ENCODE measurements at regions not wholly inside any gene's neighbourhood (a gene's known extent, or its start where the extent isn't known, plus 50 kb on each side); places are given as distances from the start of the nearest gene placed in this dataset.
A peak's percentile ranks its signal among the peaks of the same experiment; 100 is the strongest.
"Not testable (repeated sequence)": the region's sequence is repeated elsewhere in the genome, so short reads cannot be mapped to it uniquely, and the experiment has no call there.

- Histone ChIP-seq H3K9me3 (ENCODE audit: control insufficient read depth in 1 of 2, low read length in 2 of 2) (no peaks in the 10 kb centered on the region), H3K27ac (ENCODE audit: low read length) (no peak overlapping the region), H3K4me1 (ENCODE audit: control insufficient read depth in 1 of 2, insufficient read depth in 2 of 2, low read length in 2 of 2) (no peaks in the 10 kb centered on the region), H3K4me3 (ENCODE audit: low read depth in 1 of 2, low read length in 2 of 2) (no peak overlapping the region), H3K36me3 (ENCODE audit: control insufficient read depth in 1 of 2, insufficient read depth in 2 of 2, low read length in 2 of 2) (no peaks in the 10 kb centered on the region), H3K27me3 (ENCODE audit: low read depth, low read length) (no peaks in the 10 kb centered on the region)
Measured at GRCh38 chr3:150327678-150328653, 80.1 kb upstream of the TSC22D2 start.

GRCh38 chr3:150324788-150325187 lies 83.3 kb upstream of the TSC22D2 start:
- Histone ChIP-seq H3K4me3 (ENCODE audit: low read depth in 1 of 2, low read length in 2 of 2) (no peak overlapping the region), H3K36me3 (ENCODE audit: control insufficient read depth in 1 of 2, insufficient read depth in 2 of 2, low read length in 2 of 2) (no peaks in the 10 kb centered on the region), H3K27me3 (ENCODE audit: low read depth, low read length) (no peaks in the 10 kb centered on the region), H3K9me3 (ENCODE audit: control insufficient read depth in 1 of 2, low read length in 2 of 2) (no peaks in the 10 kb centered on the region), H3K27ac (ENCODE audit: low read length) (no peak overlapping the region), H3K4me1 (ENCODE audit: control insufficient read depth in 1 of 2, insufficient read depth in 2 of 2, low read length in 2 of 2) (no peaks in the 10 kb centered on the region)

- H3K4me1 ChIP-seq (ENCODE audit: control insufficient read depth in 1 of 2, insufficient read depth in 2 of 2, low read length in 2 of 2), result no peaks in the 10 kb centered on the region
Measured at GRCh38 chr3:150324245-150324644, 83.9 kb upstream of the TSC22D2 start.

DNA sequence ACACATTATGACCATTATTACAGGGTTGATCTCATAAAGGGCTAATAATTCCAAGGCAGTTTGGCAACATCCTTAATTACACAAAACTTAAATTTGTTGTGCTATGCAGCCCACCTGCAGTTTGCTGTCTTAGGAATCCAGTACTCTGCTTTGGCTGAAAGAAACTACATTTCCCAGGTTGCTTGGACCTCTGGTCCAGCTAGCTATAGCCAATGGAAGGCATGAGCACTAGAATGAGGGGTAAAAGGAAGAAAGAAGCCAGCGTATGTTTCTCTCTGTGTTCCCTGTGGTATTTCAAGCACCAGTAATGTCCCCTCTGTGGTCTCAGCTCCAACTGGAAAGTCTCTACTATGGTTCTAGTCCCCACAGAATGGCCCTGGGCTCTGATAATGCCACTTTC lies 84.3 kb upstream of the TSC22D2 start:
- no peaks in the 10 kb centered on the region for H3K9me3 ChIP-seq (ENCODE audit: control insufficient read depth in 1 of 2, low read length in 2 of 2)
- no peak overlapping the region for H3K27ac ChIP-seq (ENCODE audit: low read length)
- no peak overlapping the region for H3K4me3 ChIP-seq (ENCODE audit: low read depth in 1 of 2, low read length in 2 of 2)
- no peaks in the 10 kb centered on the region for H3K36me3 ChIP-seq (ENCODE audit: control insufficient read depth in 1 of 2, insufficient read depth in 2 of 2, low read length in 2 of 2)
- no peaks in the 10 kb centered on the region for H3K4me1 ChIP-seq (ENCODE audit: control insufficient read depth in 1 of 2, insufficient read depth in 2 of 2, low read length in 2 of 2)
- no peaks in the 10 kb centered on the region for H3K27me3 ChIP-seq (ENCODE audit: low read depth, low read length)

More at GRCh38 chr3:150324245-150324644, 83.9 kb upstream of the TSC22D2 start:
- Histone ChIP-seq H3K9me3 (ENCODE audit: control insufficient read depth in 1 of 2, low read length in 2 of 2) (no peaks in the 10 kb centered on the region), H3K27me3 (ENCODE audit: low read depth, low read length) (no peaks in the 10 kb centered on the region), H3K36me3 (ENCODE audit: control insufficient read depth in 1 of 2, insufficient read depth in 2 of 2, low read length in 2 of 2) (no peaks in the 10 kb centered on the region), H3K27ac (ENCODE audit: low read length) (no peak overlapping the region), H3K4me3 (ENCODE audit: low read depth in 1 of 2, low read length in 2 of 2) (no peak overlapping the region)

GRCh38 chr3:150323091-150323490 lies 85.0 kb upstream of the TSC22D2 start:
- not testable (repeated sequence) for H3K27ac ChIP-seq (ENCODE audit: low read length); H3K27me3 ChIP-seq (ENCODE audit: low read depth, low read length); H3K9me3 ChIP-seq (ENCODE audit: control insufficient read depth in 1 of 2, low read length in 2 of 2); H3K4me3 ChIP-seq (ENCODE audit: low read depth in 1 of 2, low read length in 2 of 2); H3K36me3 ChIP-seq (ENCODE audit: control insufficient read depth in 1 of 2, insufficient read depth in 2 of 2, low read length in 2 of 2); H3K4me1 ChIP-seq (ENCODE audit: control insufficient read depth in 1 of 2, insufficient read depth in 2 of 2, low read length in 2 of 2)

DNA sequence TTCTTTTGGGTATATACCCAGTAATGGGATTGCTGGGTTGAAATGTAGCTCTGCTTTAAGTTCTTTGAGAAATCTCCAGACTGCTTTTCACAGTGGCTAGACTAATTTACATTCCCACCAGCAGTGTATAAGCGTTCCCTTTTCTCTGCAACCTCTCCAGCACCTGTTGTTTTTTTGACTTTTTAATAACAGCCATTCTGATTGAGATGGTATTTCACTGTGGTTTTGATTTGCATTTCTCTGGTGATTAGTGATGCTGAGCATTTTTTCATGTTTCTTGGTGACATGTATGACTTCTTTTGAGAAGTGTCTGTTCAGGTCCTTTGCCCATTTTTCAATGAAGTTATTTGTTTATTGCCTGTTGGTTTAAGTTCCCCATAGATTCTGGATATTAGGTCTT lies 87.1 kb upstream of the TSC22D2 start:
- not testable (repeated sequence) for H3K36me3 ChIP-seq (ENCODE audit: control insufficient read depth in 1 of 2, insufficient read depth in 2 of 2, low read length in 2 of 2); H3K4me1 ChIP-seq (ENCODE audit: control insufficient read depth in 1 of 2, insufficient read depth in 2 of 2, low read length in 2 of 2); H3K9me3 ChIP-seq (ENCODE audit: control insufficient read depth in 1 of 2, low read length in 2 of 2); H3K4me3 ChIP-seq (ENCODE audit: low read depth in 1 of 2, low read length in 2 of 2); H3K27ac ChIP-seq (ENCODE audit: low read length); H3K27me3 ChIP-seq (ENCODE audit: low read depth, low read length)

DNA sequence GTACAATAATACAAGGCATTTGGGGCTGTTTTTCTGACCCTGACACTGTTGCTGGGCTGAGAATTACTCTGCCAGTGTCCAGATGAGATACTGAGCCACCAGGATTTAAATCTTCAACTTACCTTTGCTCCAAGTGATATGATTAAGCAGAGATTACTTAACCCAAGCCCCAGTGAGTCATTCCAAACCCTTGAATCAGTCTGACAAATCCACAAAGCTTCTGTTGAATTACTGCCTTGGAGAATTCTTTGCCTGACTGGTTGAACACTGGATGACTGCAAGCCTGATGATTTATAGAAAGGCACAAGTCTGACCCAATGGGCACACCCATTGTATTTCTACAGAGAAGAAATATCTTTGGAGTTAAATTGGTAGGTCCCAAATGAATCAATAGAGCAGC lies 88.2 kb upstream of the TSC22D2 start:
- H3K9me3 ChIP-seq (ENCODE audit: control insufficient read depth in 1 of 2, low read length in 2 of 2), result no peaks in the 10 kb centered on the region
- no peak overlapping the region for H3K27ac ChIP-seq (ENCODE audit: low read length)
- H3K36me3 ChIP-seq (ENCODE audit: control insufficient read depth in 1 of 2, insufficient read depth in 2 of 2, low read length in 2 of 2), result no peaks in the 10 kb centered on the region
- no peaks in the 10 kb centered on the region for H3K4me1 ChIP-seq (ENCODE audit: control insufficient read depth in 1 of 2, insufficient read depth in 2 of 2, low read length in 2 of 2)
- no peaks in the 10 kb centered on the region for H3K27me3 ChIP-seq (ENCODE audit: low read depth, low read length)
- no peak overlapping the region for H3K4me3 ChIP-seq (ENCODE audit: low read depth in 1 of 2, low read length in 2 of 2)

- Histone ChIP-seq H3K4me1 (ENCODE audit: control insufficient read depth in 1 of 2, insufficient read depth in 2 of 2, low read length in 2 of 2) (no peaks in the 10 kb centered on the region), H3K27ac (ENCODE audit: low read length) (no peak overlapping the region), H3K4me3 (ENCODE audit: low read depth in 1 of 2, low read length in 2 of 2) (no peak overlapping the region), H3K27me3 (ENCODE audit: low read depth, low read length) (no peaks in the 10 kb centered on the region), H3K9me3 (ENCODE audit: control insufficient read depth in 1 of 2, low read length in 2 of 2) (no peaks in the 10 kb centered on the region), H3K36me3 (ENCODE audit: control insufficient read depth in 1 of 2, insufficient read depth in 2 of 2, low read length in 2 of 2) (no peaks in the 10 kb centered on the region)
Measured at GRCh38 chr3:150317469-150317868, 90.6 kb upstream of the TSC22D2 start.

- no peak overlapping the region for H3K27ac ChIP-seq (ENCODE audit: low read length)
- H3K27me3 ChIP-seq (ENCODE audit: low read depth, low read length), result no peaks in the 10 kb centered on the region
- H3K4me1 ChIP-seq (ENCODE audit: control insufficient read depth in 1 of 2, insufficient read depth in 2 of 2, low read length in 2 of 2), result no peaks in the 10 kb centered on the region
- H3K36me3 ChIP-seq (ENCODE audit: control insufficient read depth in 1 of 2, insufficient read depth in 2 of 2, low read length in 2 of 2), result no peaks in the 10 kb centered on the region
- no peak overlapping the region for H3K4me3 ChIP-seq (ENCODE audit: low read depth in 1 of 2, low read length in 2 of 2)
- no peaks in the 10 kb centered on the region for H3K9me3 ChIP-seq (ENCODE audit: control insufficient read depth in 1 of 2, low read length in 2 of 2)
Measured at GRCh38 chr3:150315721-150316120, 92.4 kb upstream of the TSC22D2 start.

GRCh38 chr3:150314248-150315004 lies 93.7 kb upstream of the TSC22D2 start:
- Histone ChIP-seq H3K27ac (ENCODE audit: low read length) (peak overlapping the region; percentile 4), H3K4me3 (ENCODE audit: low read depth in 1 of 2, low read length in 2 of 2) (no peak overlapping the region), H3K36me3 (ENCODE audit: control insufficient read depth in 1 of 2, insufficient read depth in 2 of 2, low read length in 2 of 2) (no peaks in the 10 kb centered on the region), H3K9me3 (ENCODE audit: control insufficient read depth in 1 of 2, low read length in 2 of 2) (no peaks in the 10 kb centered on the region), H3K27me3 (ENCODE audit: low read depth, low read length) (no peaks in the 10 kb centered on the region), H3K4me1 (ENCODE audit: control insufficient read depth in 1 of 2, insufficient read depth in 2 of 2, low read length in 2 of 2) (no peaks in the 10 kb centered on the region)

DNA sequence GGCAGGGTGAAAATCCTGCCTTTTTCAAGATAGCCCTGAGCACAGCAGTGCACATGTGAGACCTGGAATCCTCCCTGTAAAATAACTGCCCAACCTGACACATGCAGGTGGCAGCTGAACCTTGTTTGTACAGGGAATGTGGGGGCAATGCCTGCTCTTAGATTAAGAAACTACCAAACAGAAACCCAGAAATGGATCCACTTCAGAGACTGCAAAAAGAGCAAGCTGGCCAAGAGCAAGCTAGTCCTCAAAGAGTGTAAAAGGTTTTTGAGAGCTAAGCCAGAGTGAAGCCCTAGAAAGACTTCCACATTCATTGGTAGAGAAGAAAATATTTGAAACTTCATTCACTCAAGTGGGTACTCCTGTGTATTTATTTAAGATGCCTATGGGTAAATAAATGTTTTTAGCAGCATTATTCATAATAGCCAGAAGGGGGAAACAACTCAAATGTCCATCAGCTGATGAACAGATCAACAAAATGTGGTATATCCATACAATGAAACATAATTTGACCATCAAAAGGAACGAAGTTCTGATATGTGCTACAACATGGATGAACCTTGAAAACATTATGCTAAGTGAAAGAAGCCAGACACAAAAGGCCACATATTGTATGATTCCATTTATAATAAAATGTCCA lies 96.0 kb upstream of the TSC22D2 start:
- Histone ChIP-seq H3K27ac (ENCODE audit: low read length) (no peak overlapping the region), H3K4me1 (ENCODE audit: control insufficient read depth in 1 of 2, insufficient read depth in 2 of 2, low read length in 2 of 2) (no peaks in the 10 kb centered on the region), H3K27me3 (ENCODE audit: low read depth, low read length) (no peaks in the 10 kb centered on the region), H3K36me3 (ENCODE audit: control insufficient read depth in 1 of 2, insufficient read depth in 2 of 2, low read length in 2 of 2) (no peaks in the 10 kb centered on the region), H3K4me3 (ENCODE audit: low read depth in 1 of 2, low read length in 2 of 2) (no peak overlapping the region), H3K9me3 (ENCODE audit: control insufficient read depth in 1 of 2, low read length in 2 of 2) (no peaks in the 10 kb centered on the region)

Data from muscle layer of duodenum (tissue), 2 donors.